ENCODE measurements at regions not wholly inside any gene's neighbourhood (a gene's known extent, or its start where the extent isn't known, plus 50 kb on each side); places are given as distances from the start of the nearest gene placed in this dataset.

DNA sequence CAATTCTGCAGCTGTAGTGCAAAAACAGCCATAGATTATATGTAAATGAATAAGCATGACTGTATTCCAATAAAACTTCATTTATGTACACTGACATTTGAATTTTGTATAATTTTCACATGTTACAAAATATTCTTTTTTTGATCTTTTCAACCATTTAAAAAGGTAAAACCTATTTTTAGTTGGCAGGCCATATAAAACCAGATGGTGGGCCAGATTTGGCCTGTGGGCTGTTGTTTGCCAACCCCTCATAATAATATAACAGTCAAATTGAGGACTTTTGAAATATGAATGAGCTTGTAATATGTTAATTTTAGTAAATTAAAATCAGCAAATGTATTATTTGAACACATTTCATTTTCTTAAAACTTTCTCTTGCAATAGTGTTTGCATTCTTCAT, 913.4 kb downstream of the TLE1 start:
- Histone ChIP-seq H4K91ac (replicated peaks; ENCODE audit: insufficient read length, low read length) (no peak overlapping the region), H3K36me3 (ENCODE audit: control insufficient read depth in 2 of 4, insufficient read depth in 4 of 4, low read length in 3 of 4) (no peaks in the 10 kb centered on the region), H3K4me3 (ENCODE audit: extremely low read depth in 1 of 4, insufficient read depth in 2 of 4, low read depth in 3 of 4, low read length in 4 of 4) (no peak overlapping the region), H2AFZ (ENCODE audit: low read length) (no peak overlapping the region), H3K4me1 (replicated peaks in 1 of 4; ENCODE audit: control insufficient read depth in 3 of 4, insufficient read depth in 4 of 4, low read length in 3 of 4) (no peaks in the 10 kb centered on the region), H3K9me3 (ENCODE audit: insufficient read depth in 2 of 2, low read depth in 1 of 2, low read length in 1 of 2) (no peaks in the 10 kb centered on the region), H3K27ac (ENCODE audit: low read depth, low read length) (no peak overlapping the region), H3K23me2 (ENCODE audit: low read depth, low read length) (no peaks in the 10 kb centered on the region), H3K18ac (ENCODE audit: extremely low read depth, low read length) (no peak overlapping the region), H2BK120ac (replicated peaks; ENCODE audit: low read depth, low read length) (no peak overlapping the region), H3K56ac (replicated peaks; ENCODE audit: insufficient read length, low read depth, low read length) (no peak overlapping the region), H4K20me1 (replicated peaks in 1 of 2; ENCODE audit: control insufficient read depth in 1 of 2, insufficient read depth in 2 of 2, low read length in 2 of 2) (no peaks in the 10 kb centered on the region), H3K79me2 (ENCODE audit: control insufficient read depth in 1 of 2, insufficient read depth in 2 of 2, low read length in 2 of 2) (no peaks in the 10 kb centered on the region), H2BK12ac (ENCODE audit: low read depth, low read length) (no peak overlapping the region), H3K9ac (replicated peaks in 1 of 4; ENCODE audit: extremely low read depth in 1 of 4, low read depth in 3 of 4, low read length in 3 of 4) (no peak overlapping the region), H2BK5ac (ENCODE audit: low read depth, low read length) (no peak overlapping the region), H4K8ac (ENCODE audit: extremely low read depth, insufficient read depth, low read length) (no peak overlapping the region), H2AK5ac (ENCODE audit: low read depth, low read length) (no peak overlapping the region), H4K5ac (ENCODE audit: insufficient read length, low read depth, low read length) (no peak overlapping the region), H3K4me2 (ENCODE audit: insufficient read depth in 1 of 2, low read depth in 2 of 2, low read length in 2 of 2) (no peak overlapping the region), H3K27me3 (replicated peaks in 1 of 4; ENCODE audit: control insufficient read depth in 3 of 4, extremely low read depth in 1 of 4, insufficient read depth in 3 of 4, low read length in 3 of 4) (no peaks in the 10 kb centered on the region), H3K14ac (ENCODE audit: insufficient read length) (no peak overlapping the region), H3K4ac (replicated peaks; ENCODE audit: insufficient read length, low read depth, low read length) (no peak overlapping the region), H2BK15ac (ENCODE audit: low read length) (no peak overlapping the region), H3K79me1 (ENCODE audit: low read depth, low read length) (no peaks in the 10 kb centered on the region), H2BK20ac (ENCODE audit: low read length) (no peak overlapping the region), H3K23ac (ENCODE audit: insufficient read length) (no peak overlapping the region)
- ChIA-PET CTCF (ENCODE audit: partially characterized antibody) (no interaction called here), POLR2A (ENCODE audit: partially characterized antibody) (no interaction called here)
- FAIRE-seq (no peak), DNase-seq (ENCODE audit: low read depth in 1 of 2, low spot score in 2 of 2) (no peak)
- TF ChIP-seq JUN (IDR thresholded peaks at IDR 0.05; ENCODE audit: low read depth, low read length) (no peak), SP4 (IDR thresholded peaks at IDR 0.05; ENCODE audit: low read length) (no peak), TAF1 (IDR thresholded peaks at IDR 0.05; ENCODE audit: low read depth, low read length) (no peak), RBBP5 (IDR thresholded peaks at IDR 0.05; ENCODE audit: borderline replicate concordance, low read depth, low read length) (no peak), SIN3A (conservative IDR thresholded peaks at IDR 0.05 in 1 of 2, IDR thresholded peaks at IDR 0.05 in 1 of 2; ENCODE audit: low read depth in 1 of 2, low read length in 2 of 2) (no peak), CTCF (IDR thresholded peaks at IDR 0.05; ENCODE audit: control extremely low read depth in 1 of 3, insufficient read depth in 1 of 3, low read depth in 1 of 3, low read length in 3 of 3) (no peak), SIRT6 (IDR thresholded peaks at IDR 0.05; ENCODE audit: low read length) (no peak), CEBPB (IDR thresholded peaks at IDR 0.05; ENCODE audit: low read depth, low read length) (no peak), ZNF274 (IDR thresholded peaks at IDR 0.05; ENCODE audit: borderline replicate concordance, extremely low read depth, low read length) (no peak), SAP30 (IDR thresholded peaks at IDR 0.05; ENCODE audit: insufficient read depth, insufficient replicate concordance, low read length) (no peak)
